ENCODE measurements at regions not wholly inside any gene's neighbourhood (a gene's known extent, or its start where the extent isn't known, plus 50 kb on each side); places are given as distances from the start of the nearest gene placed in this dataset.

DNA sequence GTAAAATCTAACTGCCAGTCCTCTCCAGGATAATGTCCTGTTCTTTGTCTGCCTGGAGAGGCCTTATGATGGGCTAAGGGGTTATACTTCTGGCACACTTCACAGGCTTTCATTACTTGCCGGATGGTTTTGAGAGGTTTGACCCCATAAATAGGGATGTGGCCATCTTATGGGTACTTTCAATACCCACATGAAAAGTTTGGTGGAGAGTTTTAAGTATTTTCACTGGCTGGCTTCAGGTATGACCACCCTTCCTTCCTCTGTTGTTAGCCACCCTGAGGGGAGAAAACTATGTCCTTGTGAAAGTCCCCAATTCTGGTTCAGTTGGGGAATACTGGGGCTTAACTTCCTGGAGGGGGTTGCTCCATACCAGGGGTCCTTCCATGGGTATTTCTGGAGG is 54.8 kb downstream of the ASCL4 start:
- peaks cover 23% of the 10 kb centered on the region for H3K36me3 Mint-ChIP-seq (ENCODE audit: low read depth)
- TF ChIP-seq, protein P1, sequence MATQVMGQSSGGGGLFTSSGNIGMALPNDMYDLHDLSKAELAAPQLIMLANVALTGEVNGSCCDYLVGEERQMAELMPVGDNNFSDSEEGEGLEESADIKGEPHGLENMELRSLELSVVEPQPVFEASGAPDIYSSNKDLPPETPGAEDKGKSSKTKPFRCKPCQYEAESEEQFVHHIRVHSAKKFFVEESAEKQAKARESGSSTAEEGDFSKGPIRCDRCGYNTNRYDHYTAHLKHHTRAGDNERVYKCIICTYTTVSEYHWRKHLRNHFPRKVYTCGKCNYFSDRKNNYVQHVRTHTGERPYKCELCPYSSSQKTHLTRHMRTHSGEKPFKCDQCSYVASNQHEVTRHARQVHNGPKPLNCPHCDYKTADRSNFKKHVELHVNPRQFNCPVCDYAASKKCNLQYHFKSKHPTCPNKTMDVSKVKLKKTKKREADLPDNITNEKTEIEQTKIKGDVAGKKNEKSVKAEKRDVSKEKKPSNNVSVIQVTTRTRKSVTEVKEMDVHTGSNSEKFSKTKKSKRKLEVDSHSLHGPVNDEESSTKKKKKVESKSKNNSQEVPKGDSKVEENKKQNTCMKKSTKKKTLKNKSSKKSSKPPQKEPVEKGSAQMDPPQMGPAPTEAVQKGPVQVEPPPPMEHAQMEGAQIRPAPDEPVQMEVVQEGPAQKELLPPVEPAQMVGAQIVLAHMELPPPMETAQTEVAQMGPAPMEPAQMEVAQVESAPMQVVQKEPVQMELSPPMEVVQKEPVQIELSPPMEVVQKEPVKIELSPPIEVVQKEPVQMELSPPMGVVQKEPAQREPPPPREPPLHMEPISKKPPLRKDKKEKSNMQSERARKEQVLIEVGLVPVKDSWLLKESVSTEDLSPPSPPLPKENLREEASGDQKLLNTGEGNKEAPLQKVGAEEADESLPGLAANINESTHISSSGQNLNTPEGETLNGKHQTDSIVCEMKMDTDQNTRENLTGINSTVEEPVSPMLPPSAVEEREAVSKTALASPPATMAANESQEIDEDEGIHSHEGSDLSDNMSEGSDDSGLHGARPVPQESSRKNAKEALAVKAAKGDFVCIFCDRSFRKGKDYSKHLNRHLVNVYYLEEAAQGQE (IDR thresholded peaks at IDR 0.05; ENCODE audit: unreplicated experiment): no peak
- TF ChIP-seq EZH2phosphoT487 (IDR thresholded peaks at IDR 0.05; ENCODE audit: unreplicated experiment) (no peak), CREB1 (CRISPR knock-in tag; IDR thresholded peaks at IDR 0.05; ENCODE audit: low read depth) (no peak), STAT1 (IDR thresholded peaks at IDR 0.05; ENCODE audit: unreplicated experiment) (no peak), NANOG (IDR thresholded peaks at IDR 0.05; ENCODE audit: borderline replicate concordance) (no peak), JUNB (IDR thresholded peaks at IDR 0.05; ENCODE audit: unreplicated experiment) (no peak), ZNF331 (CRISPR knock-in tag; IDR thresholded peaks at IDR 0.05; ENCODE audit: low read depth) (no peak), ZNF114 (CRISPR knock-in tag; IDR thresholded peaks at IDR 0.05) (no peak)
- TF ChIP-seq, protein P2, sequence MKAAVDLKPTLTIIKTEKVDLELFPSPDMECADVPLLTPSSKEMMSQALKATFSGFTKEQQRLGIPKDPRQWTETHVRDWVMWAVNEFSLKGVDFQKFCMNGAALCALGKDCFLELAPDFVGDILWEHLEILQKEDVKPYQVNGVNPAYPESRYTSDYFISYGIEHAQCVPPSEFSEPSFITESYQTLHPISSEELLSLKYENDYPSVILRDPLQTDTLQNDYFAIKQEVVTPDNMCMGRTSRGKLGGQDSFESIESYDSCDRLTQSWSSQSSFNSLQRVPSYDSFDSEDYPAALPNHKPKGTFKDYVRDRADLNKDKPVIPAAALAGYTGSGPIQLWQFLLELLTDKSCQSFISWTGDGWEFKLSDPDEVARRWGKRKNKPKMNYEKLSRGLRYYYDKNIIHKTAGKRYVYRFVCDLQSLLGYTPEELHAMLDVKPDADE (IDR thresholded peaks at IDR 0.05): no peak
- TF ChIP-seq, protein P3, sequence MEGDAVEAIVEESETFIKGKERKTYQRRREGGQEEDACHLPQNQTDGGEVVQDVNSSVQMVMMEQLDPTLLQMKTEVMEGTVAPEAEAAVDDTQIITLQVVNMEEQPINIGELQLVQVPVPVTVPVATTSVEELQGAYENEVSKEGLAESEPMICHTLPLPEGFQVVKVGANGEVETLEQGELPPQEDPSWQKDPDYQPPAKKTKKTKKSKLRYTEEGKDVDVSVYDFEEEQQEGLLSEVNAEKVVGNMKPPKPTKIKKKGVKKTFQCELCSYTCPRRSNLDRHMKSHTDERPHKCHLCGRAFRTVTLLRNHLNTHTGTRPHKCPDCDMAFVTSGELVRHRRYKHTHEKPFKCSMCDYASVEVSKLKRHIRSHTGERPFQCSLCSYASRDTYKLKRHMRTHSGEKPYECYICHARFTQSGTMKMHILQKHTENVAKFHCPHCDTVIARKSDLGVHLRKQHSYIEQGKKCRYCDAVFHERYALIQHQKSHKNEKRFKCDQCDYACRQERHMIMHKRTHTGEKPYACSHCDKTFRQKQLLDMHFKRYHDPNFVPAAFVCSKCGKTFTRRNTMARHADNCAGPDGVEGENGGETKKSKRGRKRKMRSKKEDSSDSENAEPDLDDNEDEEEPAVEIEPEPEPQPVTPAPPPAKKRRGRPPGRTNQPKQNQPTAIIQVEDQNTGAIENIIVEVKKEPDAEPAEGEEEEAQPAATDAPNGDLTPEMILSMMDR (conservative IDR thresholded peaks at IDR 0.05; ENCODE audit: low read depth in 2 of 2): no peak
- H3K27me3 ChIP-seq (ENCODE audit: insufficient read depth): no peaks in the 10 kb centered on the region

DNA sequence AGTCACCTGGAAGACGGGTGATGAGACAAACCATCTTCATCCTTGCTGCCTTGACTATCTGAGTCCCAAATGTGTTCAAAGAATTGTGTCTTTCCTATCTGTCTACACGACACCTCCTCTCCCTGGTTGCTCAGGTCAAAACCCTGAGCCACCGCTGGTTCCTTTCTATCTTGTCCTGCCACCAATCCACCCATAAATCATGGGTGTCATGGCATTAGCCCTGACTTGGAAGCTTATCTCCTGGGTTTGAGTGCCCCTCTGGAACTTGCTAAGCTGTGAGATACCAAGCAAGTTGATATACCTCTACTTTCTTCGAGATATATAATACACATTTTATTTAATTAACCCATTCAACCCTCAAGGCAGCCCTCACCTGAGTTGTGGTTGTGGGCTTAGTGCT is 57.9 kb downstream of the ASCL4 start:
- peaks cover 9% of the 10 kb centered on the region for H3K9me3 Mint-ChIP-seq
- no peak for DNase-seq (ENCODE audit: low spot score)
- H3F3A ChIP-seq (replicated peaks; ENCODE audit: low read depth): no peaks in the 10 kb centered on the region
- no peak overlapping the region; the same call in 2 of the 3 replicates for H3K4me3 Mint-ChIP-seq
- H3K4me2 ChIP-seq: no peak overlapping the region
- peaks cover 10% of the 10 kb centered on the region for H3K4me1 Mint-ChIP-seq
- no peaks in the 10 kb centered on the region for H3K36me3 ChIP-seq (ENCODE audit: insufficient read depth)
- no peak overlapping the region for H3K27ac ChIP-seq (ENCODE audit: low read depth)
- H3K36me3 Mint-ChIP-seq (ENCODE audit: low read depth): peaks cover 3% of the 10 kb centered on the region; the same call in 1 of the 3 replicates
- H3K79me2 ChIP-seq (replicated peaks; ENCODE audit: insufficient read depth): no peaks in the 10 kb centered on the region
- no peak overlapping the region for H3K27ac Mint-ChIP-seq
- no peaks in the 10 kb centered on the region for H3K4me1 ChIP-seq (ENCODE audit: insufficient read depth)
- ATAC-seq: no peak
- H3K4me3 ChIP-seq: no peak overlapping the region
- H2AFZ ChIP-seq: no peak overlapping the region
- no peaks in the 10 kb centered on the region for H3K9me2 ChIP-seq (ENCODE audit: insufficient read depth)
- H3K27me3 Mint-ChIP-seq (ENCODE audit: insufficient read depth, low read depth, poor library complexity): peaks cover 3% of the 10 kb centered on the region
- no peaks in the 10 kb centered on the region for H3K27me3 ChIP-seq (ENCODE audit: insufficient read depth)
- no peaks in the 10 kb centered on the region for H4K20me1 ChIP-seq (replicated peaks; ENCODE audit: insufficient read depth)
- TF ChIP-seq ZNF331 (CRISPR knock-in tag; IDR thresholded peaks at IDR 0.05; ENCODE audit: low read depth): no peak

More for the DNA sequence above, 54.8 kb downstream of the ASCL4 start:
- H2AFZ ChIP-seq: no peak overlapping the region
- no peak for DNase-seq (ENCODE audit: low spot score)
- H3K27ac ChIP-seq (ENCODE audit: low read depth): no peak overlapping the region
- peaks cover 10% of the 10 kb centered on the region for H3K4me1 Mint-ChIP-seq
- no peaks in the 10 kb centered on the region for H3K36me3 ChIP-seq (ENCODE audit: insufficient read depth)
- ATAC-seq: no peak
- H3K4me3 Mint-ChIP-seq: no peak overlapping the region
- H3K4me1 ChIP-seq (ENCODE audit: insufficient read depth): no peaks in the 10 kb centered on the region
- H3K4me2 ChIP-seq: no peak overlapping the region
- peaks cover 6% of the 10 kb centered on the region for H3K27me3 Mint-ChIP-seq (ENCODE audit: insufficient read depth, low read depth, poor library complexity)
- H3K79me2 ChIP-seq (replicated peaks; ENCODE audit: insufficient read depth): no peaks in the 10 kb centered on the region
- no peaks in the 10 kb centered on the region for H4K20me1 ChIP-seq (replicated peaks; ENCODE audit: insufficient read depth)
- H3K9me2 ChIP-seq (ENCODE audit: insufficient read depth): no peaks in the 10 kb centered on the region
- no peaks in the 10 kb centered on the region for H3F3A ChIP-seq (replicated peaks; ENCODE audit: low read depth)
- peaks cover 36% of the 10 kb centered on the region for H3K9me3 Mint-ChIP-seq
- H3K4me3 ChIP-seq: no peak overlapping the region
- H3K27ac Mint-ChIP-seq: no peak overlapping the region

Measured in GM23338 (cell line).